ENCODE measurements at regions not wholly inside any gene's neighbourhood (a gene's known extent, or its start where the extent isn't known, plus 50 kb on each side); places are given as distances from the start of the nearest gene placed in this dataset.

- DNase-seq, result no peak
- no peaks in the 10 kb centered on the region for H3K9me3 ChIP-seq
These were observed 266.4 kb downstream of the ANAPC1 start for GRCh38 chr2:111617299-111618225.

GRCh38 chr2:111618226-111618977 lies 265.6 kb downstream of the ANAPC1 start:
- Histone ChIP-seq H3K9me3 (no peaks in the 10 kb centered on the region), H3K36me3 (no peaks in the 10 kb centered on the region), H3K4me1 (peaks cover 7 to 32% of the 10 kb centered on the region in 2 donors), H3K27me3 (no peaks in the 10 kb centered on the region), H3K27ac (peak overlapping the region in 2 of 4 donors; percentile 25 to 36), H3K4me3 (no peak overlapping the region)
- no peak for TF ChIP-seq POLR2A (IDR thresholded peaks at IDR 0.05)
- no peak for TF ChIP-seq CTCF (IDR thresholded peaks at IDR 0.05 in 4 of 5, conservative IDR thresholded peaks at IDR 0.05 in 1 of 5)
- intact Hi-C loops (cut with DNase I; ENCODE audit: low total_unique reads) (no loop called here), in situ Hi-C loops (cut with MboI; ENCODE audit: low sequenced_read_pairs in 4 of 4) (no loop called here)
- ATAC-seq (peak in 1 of 2 donors; percentile 18), DNase-seq (peak in 1 of 2 donors; percentile 18)

More at GRCh38 chr2:111617299-111618225, 266.4 kb downstream of the ANAPC1 start:
- in situ Hi-C loops (cut with MboI; ENCODE audit: low sequenced_read_pairs in 4 of 4) (no loop called here), intact Hi-C loops (cut with DNase I; ENCODE audit: low total_unique reads) (no loop called here)
- Histone ChIP-seq H3K36me3 (no peaks in the 10 kb centered on the region), H3K27ac (no peak overlapping the region), H3K27me3 (no peaks in the 10 kb centered on the region), H3K4me1 (peaks cover 4 to 24% of the 10 kb centered on the region in 2 donors), H3K4me3 (no peak overlapping the region)
- no peak for ATAC-seq
- TF ChIP-seq CTCF (IDR thresholded peaks at IDR 0.05 in 4 of 5, conservative IDR thresholded peaks at IDR 0.05 in 1 of 5), result no peak
- TF ChIP-seq POLR2A (IDR thresholded peaks at IDR 0.05), result no peak

- H3K27me3 ChIP-seq, result no peaks in the 10 kb centered on the region
- no peaks in the 10 kb centered on the region for H3K36me3 ChIP-seq
- H3K4me1 ChIP-seq, result peaks cover 11 to 41% of the 10 kb centered on the region in 2 donors
- in situ Hi-C loops (cut with MboI; ENCODE audit: low sequenced_read_pairs in 4 of 4), result no loop called here
- TF ChIP-seq POLR2A (IDR thresholded peaks at IDR 0.05), result no peak
- peak in 1 of 5 experiments; percentile 21 for TF ChIP-seq CTCF (IDR thresholded peaks at IDR 0.05 in 4 of 5, conservative IDR thresholded peaks at IDR 0.05 in 1 of 5)
- H3K9me3 ChIP-seq, result no peaks in the 10 kb centered on the region
- H3K27ac ChIP-seq, result peak overlapping the region in 1 of 4 donors; percentile 25
- ATAC-seq (no peak), DNase-seq (no peak)
- H3K4me3 ChIP-seq, result no peak overlapping the region
- intact Hi-C loops (cut with DNase I; ENCODE audit: low total_unique reads), result loop anchor here (1.0 kb wide), 1 partner anchor 83 kb away; no protein-coding TSS in a partner anchor
These were observed 264.8 kb downstream of the ANAPC1 start for GRCh38 chr2:111618978-111619902.

GRCh38 chr2:111620281-111620680 lies 263.7 kb downstream of the ANAPC1 start:
- TF ChIP-seq CTCF (IDR thresholded peaks at IDR 0.05 in 4 of 5, conservative IDR thresholded peaks at IDR 0.05 in 1 of 5) (no peak), POLR2A (IDR thresholded peaks at IDR 0.05) (no peak)
- H3K36me3 ChIP-seq, result no peaks in the 10 kb centered on the region
- no peak for DNase-seq
- H3K4me1 ChIP-seq, result peaks cover 16 to 49% of the 10 kb centered on the region in 2 donors
- no peaks in the 10 kb centered on the region for H3K9me3 ChIP-seq
- no peak overlapping the region for H3K4me3 ChIP-seq
- no peak for ATAC-seq
- no peak overlapping the region for H3K27ac ChIP-seq
- in situ Hi-C loops (cut with MboI; ENCODE audit: low sequenced_read_pairs in 4 of 4), result loop anchor here in 2 of 4 donors (10.0 kb wide), 2 partner anchors 75 to 85 kb away; no protein-coding TSS in a partner anchor
- intact Hi-C loops (cut with DNase I; ENCODE audit: low total_unique reads), result loop anchor here (5.0 kb wide), 1 partner anchor 967 kb away; no protein-coding TSS in a partner anchor
- H3K27me3 ChIP-seq, result no peaks in the 10 kb centered on the region
